ENCODE measurements at regions not wholly inside any gene's neighbourhood (a gene's known extent, or its start where the extent isn't known, plus 50 kb on each side); places are given as distances from the start of the nearest gene placed in this dataset.

GRCh38 chr18:78323453-78324197, 656.0 kb upstream of the SALL3 start:
- no peak for DNase-seq (ENCODE audit: low spot score)
- Mint-ChIP-seq H3K27ac (no peak overlapping the region), H3K4me1 (ENCODE audit: low read depth) (no peaks in the 10 kb centered on the region), H3K4me3 (ENCODE audit: low read depth) (no peak overlapping the region), H3K27me3 (ENCODE audit: low read depth) (no peaks in the 10 kb centered on the region), H3K36me3 (ENCODE audit: low read depth) (no peaks in the 10 kb centered on the region), H3K9me3 (no peaks in the 10 kb centered on the region)
- intact Hi-C loops (cut with micrococcal nuclease) = no loop called here

DNA sequence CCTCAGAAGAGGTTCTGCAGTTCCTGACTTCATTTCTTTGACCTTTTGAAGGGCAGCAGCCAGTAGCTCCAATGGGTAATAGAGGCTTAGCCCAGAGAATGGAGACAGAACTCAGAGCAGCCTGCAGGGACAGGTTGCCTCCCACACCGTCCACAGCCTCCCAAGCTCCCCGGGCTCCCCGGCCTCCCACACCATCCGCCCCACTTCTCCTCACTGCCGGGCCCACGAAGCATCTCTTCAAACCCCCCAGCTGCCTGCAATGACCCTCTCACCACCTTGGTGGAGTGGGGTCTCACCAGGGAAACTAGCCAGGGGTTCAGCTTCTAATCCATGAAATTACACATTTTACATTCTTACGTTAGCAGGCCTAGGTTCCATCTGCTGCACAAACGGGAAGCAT, 652.0 kb upstream of the SALL3 start:
- DNase-seq (ENCODE audit: low spot score) = no peak
- no peaks in the 10 kb centered on the region for H3K9me3 Mint-ChIP-seq
- no peak overlapping the region for H3K4me3 Mint-ChIP-seq (ENCODE audit: low read depth)
- intact Hi-C loops (cut with micrococcal nuclease) = no loop called here
- H3K36me3 Mint-ChIP-seq (ENCODE audit: low read depth) = no peaks in the 10 kb centered on the region
- H3K27me3 Mint-ChIP-seq (ENCODE audit: low read depth) = no peaks in the 10 kb centered on the region
- H3K4me1 Mint-ChIP-seq (ENCODE audit: low read depth) = no peaks in the 10 kb centered on the region
- no peak overlapping the region for H3K27ac Mint-ChIP-seq

- Mint-ChIP-seq H3K27me3 (ENCODE audit: low read depth) (no peaks in the 10 kb centered on the region), H3K9me3 (no peaks in the 10 kb centered on the region), H3K4me1 (ENCODE audit: low read depth) (no peaks in the 10 kb centered on the region), H3K4me3 (ENCODE audit: low read depth) (no peak overlapping the region), H3K36me3 (ENCODE audit: low read depth) (no peaks in the 10 kb centered on the region), H3K27ac (no peak overlapping the region)
- intact Hi-C loops (cut with micrococcal nuclease) = no loop called here
- no peak for DNase-seq (ENCODE audit: low spot score)
These were observed 648.9 kb upstream of the SALL3 start for GRCh38 chr18:78330766-78331165.

DNA sequence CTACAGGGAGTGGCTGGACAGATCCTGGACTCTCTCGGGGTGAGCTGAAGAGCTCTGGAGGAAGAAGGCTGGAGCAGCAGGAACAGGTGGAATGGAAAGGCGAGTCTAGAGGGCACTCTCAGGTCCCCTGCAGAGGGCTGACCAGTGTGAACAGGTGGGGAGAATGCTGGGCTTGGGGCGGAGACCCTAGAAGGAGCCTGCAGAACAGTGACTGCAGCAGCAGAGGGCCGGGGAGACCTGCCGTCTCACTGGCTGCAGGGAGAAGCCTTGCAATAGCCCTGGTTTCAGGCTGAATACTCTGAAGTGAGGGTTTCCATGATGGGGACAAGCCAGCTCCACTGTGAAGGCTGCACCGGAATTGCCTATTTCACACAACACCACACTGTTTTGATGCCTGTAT, 626.7 kb upstream of the SALL3 start:
- Mint-ChIP-seq H3K4me1 (ENCODE audit: low read depth) (no peaks in the 10 kb centered on the region), H3K9me3 (no peaks in the 10 kb centered on the region), H3K4me3 (ENCODE audit: low read depth) (no peak overlapping the region), H3K27ac (no peak overlapping the region), H3K27me3 (ENCODE audit: low read depth) (no peaks in the 10 kb centered on the region), H3K36me3 (ENCODE audit: low read depth) (no peaks in the 10 kb centered on the region)
- intact Hi-C loops (cut with micrococcal nuclease) = no loop called here
- DNase-seq (ENCODE audit: low spot score) = no peak

GRCh38 chr18:78362198-78362597, 617.4 kb upstream of the SALL3 start:
- no peaks in the 10 kb centered on the region for H3K36me3 Mint-ChIP-seq (ENCODE audit: low read depth)
- H3K4me3 Mint-ChIP-seq (ENCODE audit: low read depth) = no peak overlapping the region
- H3K27me3 Mint-ChIP-seq (ENCODE audit: low read depth) = no peaks in the 10 kb centered on the region
- intact Hi-C loops (cut with micrococcal nuclease) = no loop called here
- no peak overlapping the region for H3K27ac Mint-ChIP-seq
- H3K4me1 Mint-ChIP-seq (ENCODE audit: low read depth) = no peaks in the 10 kb centered on the region
- DNase-seq (ENCODE audit: low spot score) = no peak
- H3K9me3 Mint-ChIP-seq = no peaks in the 10 kb centered on the region

GRCh38 chr18:78363556-78364387, 615.8 kb upstream of the SALL3 start:
- no peaks in the 10 kb centered on the region for H3K27me3 Mint-ChIP-seq (ENCODE audit: low read depth)
- no peak overlapping the region for H3K27ac Mint-ChIP-seq
- H3K9me3 Mint-ChIP-seq = no peaks in the 10 kb centered on the region
- no peaks in the 10 kb centered on the region for H3K36me3 Mint-ChIP-seq (ENCODE audit: low read depth)
- no peaks in the 10 kb centered on the region for H3K4me1 Mint-ChIP-seq (ENCODE audit: low read depth)
- intact Hi-C loops (cut with micrococcal nuclease) = no loop called here
- H3K4me3 Mint-ChIP-seq (ENCODE audit: low read depth) = no peak overlapping the region
- DNase-seq (ENCODE audit: low spot score) = no peak

- DNase-seq (ENCODE audit: low spot score) = no peak
- Mint-ChIP-seq H3K27ac (no peak overlapping the region), H3K4me1 (ENCODE audit: low read depth) (no peaks in the 10 kb centered on the region)
These were observed 615.1 kb upstream of the SALL3 start for GRCh38 chr18:78364388-78364960.

GRCh38 chr18:78367996-78368395, 611.6 kb upstream of the SALL3 start:
- Mint-ChIP-seq H3K27ac (no peak overlapping the region), H3K4me1 (ENCODE audit: low read depth) (no peaks in the 10 kb centered on the region), H3K4me3 (ENCODE audit: low read depth) (no peak overlapping the region), H3K9me3 (no peaks in the 10 kb centered on the region), H3K36me3 (ENCODE audit: low read depth) (no peaks in the 10 kb centered on the region), H3K27me3 (ENCODE audit: low read depth) (no peaks in the 10 kb centered on the region)
- no peak for DNase-seq (ENCODE audit: low spot score)
- intact Hi-C loops (cut with micrococcal nuclease) = no loop called here

More at GRCh38 chr18:78364388-78364960, 615.1 kb upstream of the SALL3 start:
- Mint-ChIP-seq H3K4me3 (ENCODE audit: low read depth) (no peak overlapping the region), H3K27me3 (ENCODE audit: low read depth) (no peaks in the 10 kb centered on the region), H3K9me3 (no peaks in the 10 kb centered on the region), H3K36me3 (ENCODE audit: low read depth) (no peaks in the 10 kb centered on the region)
- intact Hi-C loops (cut with micrococcal nuclease) = no loop called here

- Mint-ChIP-seq H3K4me1 (ENCODE audit: low read depth) (no peaks in the 10 kb centered on the region), H3K9me3 (no peaks in the 10 kb centered on the region), H3K4me3 (ENCODE audit: low read depth) (no peak overlapping the region), H3K36me3 (ENCODE audit: low read depth) (no peaks in the 10 kb centered on the region), H3K27ac (no peak overlapping the region), H3K27me3 (ENCODE audit: low read depth) (no peaks in the 10 kb centered on the region)
- DNase-seq (ENCODE audit: low spot score) = no peak
- intact Hi-C loops (cut with micrococcal nuclease) = no loop called here
These were observed 610.9 kb upstream of the SALL3 start for GRCh38 chr18:78368726-78369125.

DNA sequence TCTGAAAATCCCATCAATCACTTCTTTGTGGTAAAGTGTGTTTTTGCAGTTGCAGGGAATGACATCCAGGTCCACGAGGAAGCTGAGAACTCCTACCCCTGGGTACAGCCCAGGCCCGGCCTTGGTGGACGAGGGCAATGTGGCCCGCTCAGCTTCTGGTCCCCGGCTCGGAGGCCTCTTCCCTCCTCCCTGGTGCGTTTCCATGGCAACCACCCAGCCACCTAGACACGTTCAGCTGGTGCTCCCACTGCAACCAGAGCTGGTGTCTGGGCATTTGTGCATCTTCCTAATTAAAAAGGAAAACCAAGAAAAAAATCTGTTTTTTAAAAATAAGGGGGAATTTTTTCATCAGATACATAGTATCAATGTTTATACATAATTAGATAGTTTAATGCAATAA, 603.6 kb upstream of the SALL3 start:
- Mint-ChIP-seq H3K4me1 (ENCODE audit: low read depth) (no peaks in the 10 kb centered on the region), H3K9me3 (no peaks in the 10 kb centered on the region), H3K27me3 (ENCODE audit: low read depth) (no peaks in the 10 kb centered on the region), H3K36me3 (ENCODE audit: low read depth) (no peaks in the 10 kb centered on the region), H3K27ac (no peak overlapping the region), H3K4me3 (ENCODE audit: low read depth) (no peak overlapping the region)
- no peak for DNase-seq (ENCODE audit: low spot score)
- intact Hi-C loops (cut with micrococcal nuclease) = no loop called here

GRCh38 chr18:78378403-78378802, 601.2 kb upstream of the SALL3 start:
- DNase-seq (ENCODE audit: low spot score) = no peak
- no peaks in the 10 kb centered on the region for H3K9me3 Mint-ChIP-seq
- no peak overlapping the region for H3K27ac Mint-ChIP-seq
- H3K4me3 Mint-ChIP-seq (ENCODE audit: low read depth) = no peak overlapping the region
- intact Hi-C loops (cut with micrococcal nuclease) = no loop called here
- H3K4me1 Mint-ChIP-seq (ENCODE audit: low read depth) = no peaks in the 10 kb centered on the region
- no peaks in the 10 kb centered on the region for H3K27me3 Mint-ChIP-seq (ENCODE audit: low read depth)
- H3K36me3 Mint-ChIP-seq (ENCODE audit: low read depth) = no peaks in the 10 kb centered on the region

- H3K4me1 Mint-ChIP-seq (ENCODE audit: low read depth) = no peaks in the 10 kb centered on the region
- H3K27ac Mint-ChIP-seq = no peak overlapping the region
- H3K36me3 Mint-ChIP-seq (ENCODE audit: low read depth) = no peaks in the 10 kb centered on the region
- H3K27me3 Mint-ChIP-seq (ENCODE audit: low read depth) = no peaks in the 10 kb centered on the region
- H3K4me3 Mint-ChIP-seq (ENCODE audit: low read depth) = no peak overlapping the region
- intact Hi-C loops (cut with micrococcal nuclease) = no loop called here
- H3K9me3 Mint-ChIP-seq = no peaks in the 10 kb centered on the region
- no peak for DNase-seq (ENCODE audit: low spot score)
These were observed 600.6 kb upstream of the SALL3 start for GRCh38 chr18:78378983-78379382.

DNA sequence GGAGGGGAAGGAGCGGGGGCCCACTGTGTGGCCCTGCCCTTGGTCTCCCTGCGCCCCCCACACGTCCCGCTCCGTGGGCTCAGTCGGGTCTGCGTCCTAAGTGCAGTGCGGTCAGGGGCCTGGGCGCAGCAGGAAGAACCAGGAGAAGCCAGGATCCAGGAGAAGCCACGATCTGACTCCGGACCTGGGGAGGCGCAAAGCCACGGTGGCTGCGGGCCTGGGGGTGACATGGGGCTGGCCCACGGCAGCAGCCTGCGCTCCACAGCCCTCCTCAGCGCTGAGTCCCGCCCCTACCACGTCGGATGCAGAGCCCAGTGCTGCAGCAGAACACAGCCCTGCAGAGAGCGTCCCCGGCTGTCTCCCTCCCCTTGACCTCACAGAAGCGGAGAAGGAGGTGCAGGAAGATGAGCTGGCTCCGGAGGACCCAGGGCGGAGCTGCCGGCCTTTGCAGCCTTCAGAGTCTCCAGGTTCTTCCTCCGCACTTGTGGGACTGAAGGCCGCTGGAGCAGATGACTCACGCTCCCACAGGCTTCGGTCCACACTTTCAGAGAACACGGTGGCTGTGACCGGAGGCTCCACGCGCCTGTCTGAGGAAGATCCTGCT, 589.2 kb upstream of the SALL3 start:
- Mint-ChIP-seq H3K27me3 (ENCODE audit: low read depth) (no peaks in the 10 kb centered on the region), H3K4me1 (ENCODE audit: low read depth) (no peaks in the 10 kb centered on the region), H3K4me3 (ENCODE audit: low read depth) (no peak overlapping the region), H3K27ac (no peak overlapping the region), H3K9me3 (peaks cover 20% of the 10 kb centered on the region), H3K36me3 (ENCODE audit: low read depth) (no peaks in the 10 kb centered on the region)
- intact Hi-C loops (cut with micrococcal nuclease) = no loop called here
- DNase-seq (ENCODE audit: low spot score) = no peak

Data from activated T-helper 2 cell treated with anti-CD3 and anti-CD28 coated beads, Interferon-gamma antibody, Interleukin-2, Interleukin-4, amounts not matched to agents 10 μg/mL and 5 μg/mL and 100 μg/mL, durations not matched to agents 14 hours and 24 hours and 36 hours (primary cell).